ENCODE measurements at regions not wholly inside any gene's neighbourhood (a gene's known extent, or its start where the extent isn't known, plus 50 kb on each side); places are given as distances from the start of the nearest gene placed in this dataset.

- no peak for TF ChIP-seq CTCF (IDR thresholded peaks at IDR 0.05; ENCODE audit: insufficient read depth, low read depth, low read length)
- H3K4me3 ChIP-seq (ENCODE audit: low read depth, low read length): no peak overlapping the region
- DNase-seq (ENCODE audit: low read depth): no peak
Observed at GRCh38 chr4:160592258-160592657, 1489.4 kb downstream of the RAPGEF2 start.

- DNase-seq (ENCODE audit: low read depth): no peak
- no peak for TF ChIP-seq CTCF (IDR thresholded peaks at IDR 0.05; ENCODE audit: insufficient read depth, low read depth, low read length)
- no peak overlapping the region for H3K4me3 ChIP-seq (ENCODE audit: low read depth, low read length)
Observed at GRCh38 chr4:160595646-160596045, 1492.8 kb downstream of the RAPGEF2 start.

GRCh38 chr4:160604541-160604940 is 1501.7 kb downstream of the RAPGEF2 start:
- TF ChIP-seq CTCF (IDR thresholded peaks at IDR 0.05; ENCODE audit: insufficient read depth, low read depth, low read length): no peak

GRCh38 chr4:160611181-160611580 is 1508.3 kb downstream of the RAPGEF2 start:
- no peak for TF ChIP-seq CTCF (IDR thresholded peaks at IDR 0.05; ENCODE audit: insufficient read depth, low read depth, low read length)
- DNase-seq (ENCODE audit: low read depth): no peak
- no peak overlapping the region for H3K4me3 ChIP-seq (ENCODE audit: low read depth, low read length)

More at GRCh38 chr4:160604541-160604940, 1501.7 kb downstream of the RAPGEF2 start:
- no peak for DNase-seq (ENCODE audit: low read depth)
- no peak overlapping the region for H3K4me3 ChIP-seq (ENCODE audit: low read depth, low read length)

- H3K4me3 ChIP-seq (ENCODE audit: low read depth, low read length): no peak overlapping the region
- TF ChIP-seq CTCF (IDR thresholded peaks at IDR 0.05; ENCODE audit: insufficient read depth, low read depth, low read length): no peak
- DNase-seq (ENCODE audit: low read depth): no peak
Observed at GRCh38 chr4:160631044-160631443, 1528.2 kb downstream of the RAPGEF2 start.

GRCh38 chr4:160652790-160653189 is 1511.0 kb downstream of the FSTL5 start:
- H3K4me3 ChIP-seq (ENCODE audit: low read depth, low read length): no peak overlapping the region
- DNase-seq (ENCODE audit: low read depth): no peak
- TF ChIP-seq CTCF (IDR thresholded peaks at IDR 0.05; ENCODE audit: insufficient read depth, low read depth, low read length): no peak

- TF ChIP-seq CTCF (IDR thresholded peaks at IDR 0.05; ENCODE audit: insufficient read depth, low read depth, low read length): no peak
- DNase-seq (ENCODE audit: low read depth): no peak
- H3K4me3 ChIP-seq (ENCODE audit: low read depth, low read length): no peak overlapping the region
Observed at GRCh38 chr4:160675550-160675949, 1488.2 kb downstream of the FSTL5 start.
